ENCODE measurements at regions not wholly inside any gene's neighbourhood (a gene's known extent, or its start where the extent isn't known, plus 50 kb on each side); places are given as distances from the start of the nearest gene placed in this dataset.
"Not testable (repeated sequence)": the region's sequence is repeated elsewhere in the genome, so short reads cannot be mapped to it uniquely, and the experiment has no call there.

DNA sequence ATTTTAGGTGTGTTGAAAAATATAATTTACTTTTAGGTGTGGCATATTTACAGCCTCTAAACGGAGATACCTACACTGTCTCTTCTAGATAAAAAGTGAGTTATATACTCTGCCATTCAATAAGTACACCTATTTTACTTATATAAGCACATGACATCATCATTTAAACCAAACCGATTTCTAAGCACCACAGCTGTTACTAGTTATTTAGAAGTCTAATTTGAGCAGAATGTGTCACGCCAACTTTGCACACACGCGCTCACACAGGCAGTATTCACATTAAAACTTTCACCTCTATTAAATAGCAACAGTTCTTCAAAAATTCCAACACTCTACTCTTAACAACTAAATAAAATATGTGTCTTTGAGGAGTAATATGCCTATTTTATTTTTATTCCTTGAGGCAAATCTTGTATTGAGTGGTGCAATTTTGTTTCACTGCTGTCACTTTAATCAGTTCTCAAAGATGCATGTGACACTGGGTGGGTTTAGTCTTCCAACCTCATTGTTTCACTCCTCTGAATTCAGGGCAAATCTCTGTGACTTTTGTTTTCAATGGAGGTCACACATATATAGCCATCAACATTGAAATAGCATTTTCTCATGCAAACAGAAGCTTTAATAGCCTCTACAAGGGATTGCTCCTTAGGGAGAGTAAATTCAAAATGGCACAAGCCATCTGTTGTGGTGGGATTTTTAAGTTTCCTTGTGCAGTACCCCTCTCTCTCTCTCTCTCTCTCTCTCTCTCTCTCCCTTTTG, 721.0 kb downstream of the PLCL1 start:
- H3K4me3 ChIP-seq = no peak overlapping the region
- peak in 1 of 2 experiments; percentile 8 for DNase-seq (ENCODE audit: low spot score in 2 of 2)
- H3K9me3 ChIP-seq = no peaks in the 10 kb centered on the region
- H3K36me3 ChIP-seq (replicated peaks) = no peaks in the 10 kb centered on the region
- no peaks in the 10 kb centered on the region for H3K4me1 ChIP-seq
- in situ Hi-C loops (cut with MboI; ENCODE audit: low sequenced_read_pairs) = no loop called here
- H3K27me3 ChIP-seq (ENCODE audit: low read depth) = 0 out of 2 replicates have a peak, but pooled peaks cover 3% of the 10 kb centered on the region

- H3K4me3 ChIP-seq = no peak overlapping the region
- no peak for DNase-seq (ENCODE audit: low spot score in 2 of 2)
- H3K4me1 ChIP-seq = no peaks in the 10 kb centered on the region
- H3K27me3 ChIP-seq (ENCODE audit: low read depth) = 0 out of 2 replicates have a peak, but pooled peaks cover 3% of the 10 kb centered on the region
- H3K36me3 ChIP-seq (replicated peaks) = no peaks in the 10 kb centered on the region
- in situ Hi-C loops (cut with MboI; ENCODE audit: low sequenced_read_pairs) = no loop called here
- no peaks in the 10 kb centered on the region for H3K9me3 ChIP-seq
These were observed 719.3 kb downstream of the PLCL1 start for GRCh38 chr2:198523710-198524109.

DNA sequence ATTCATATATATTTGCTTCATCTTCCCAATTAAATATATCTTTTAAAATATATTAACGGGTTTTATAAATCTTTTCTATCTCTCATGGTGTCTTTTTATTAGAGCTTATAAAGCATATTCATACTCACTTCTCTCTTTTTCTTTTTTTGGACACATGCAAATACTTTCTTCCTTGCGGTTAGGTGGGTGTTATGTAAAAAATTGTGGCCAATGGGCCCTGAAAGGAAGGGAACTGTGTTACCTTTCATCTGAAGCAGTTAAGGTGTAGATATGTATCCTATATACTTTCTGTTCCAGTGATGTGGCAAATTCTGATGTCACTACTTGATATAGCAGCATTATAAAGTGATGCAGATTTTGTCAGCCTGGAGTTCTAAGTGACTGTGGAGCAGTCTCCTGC, 714.5 kb downstream of the PLCL1 start:
- no peaks in the 10 kb centered on the region for H3K9me3 ChIP-seq
- H3K4me1 ChIP-seq = no peaks in the 10 kb centered on the region
- no peak for DNase-seq (ENCODE audit: low spot score in 2 of 2)
- H3K36me3 ChIP-seq (replicated peaks) = no peaks in the 10 kb centered on the region
- H3K4me3 ChIP-seq = no peak overlapping the region
- in situ Hi-C loops (cut with MboI; ENCODE audit: low sequenced_read_pairs) = no loop called here
- H3K27me3 ChIP-seq (ENCODE audit: low read depth) = no peaks in the 10 kb centered on the region

GRCh38 chr2:198517976-198518375, 713.6 kb downstream of the PLCL1 start:
- no peaks in the 10 kb centered on the region for H3K4me1 ChIP-seq
- in situ Hi-C loops (cut with MboI; ENCODE audit: low sequenced_read_pairs) = no loop called here
- H3K36me3 ChIP-seq (replicated peaks) = no peaks in the 10 kb centered on the region
- H3K9me3 ChIP-seq = no peaks in the 10 kb centered on the region
- no peaks in the 10 kb centered on the region for H3K27me3 ChIP-seq (ENCODE audit: low read depth)
- DNase-seq (ENCODE audit: low spot score in 2 of 2) = no peak
- no peak overlapping the region for H3K4me3 ChIP-seq

DNA sequence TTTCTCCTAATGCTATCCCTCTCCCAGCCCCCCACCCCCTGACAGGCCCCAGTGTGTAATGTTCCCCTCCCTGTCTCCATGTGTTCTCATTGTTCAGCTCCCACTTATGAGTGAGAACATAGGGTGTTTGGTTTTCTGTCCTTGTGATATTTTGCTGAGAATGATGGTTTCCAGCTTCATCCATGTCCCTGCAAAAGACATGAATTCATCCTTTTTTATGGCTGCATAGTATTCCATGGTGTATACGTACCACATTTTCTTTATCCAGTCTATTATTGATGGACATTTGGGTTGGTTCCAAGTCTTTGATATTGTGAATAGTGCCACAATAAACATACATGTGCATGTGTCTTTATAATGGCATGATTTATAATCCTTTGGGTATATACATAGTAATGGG, 704.2 kb downstream of the PLCL1 start:
- in situ Hi-C loops (cut with MboI; ENCODE audit: low sequenced_read_pairs) = not testable (repeated sequence)

DNA sequence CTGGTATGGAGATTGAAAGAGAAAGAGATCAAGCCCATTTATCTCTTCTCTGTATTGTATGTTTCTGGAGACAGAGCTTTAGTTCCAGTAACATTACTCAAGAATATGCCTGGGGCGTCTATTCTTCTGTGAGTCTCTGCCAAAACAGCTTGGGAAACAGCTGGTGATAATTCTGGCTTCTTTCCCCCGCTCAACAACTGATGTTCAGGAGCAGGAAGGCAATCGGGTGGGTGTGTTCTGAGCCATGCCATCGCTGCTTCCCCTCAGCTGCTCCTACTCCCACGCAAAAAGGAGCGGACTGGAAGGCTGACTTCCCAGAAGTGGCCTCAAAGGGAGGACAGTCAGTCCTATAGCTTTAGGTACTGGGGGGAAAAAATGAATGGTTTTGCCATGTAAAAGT, 695.1 kb downstream of the PLCL1 start:
- in situ Hi-C loops (cut with MboI; ENCODE audit: low sequenced_read_pairs) = no loop called here
- Histone ChIP-seq H3K9me3 (no peaks in the 10 kb centered on the region), H3K36me3 (replicated peaks) (no peaks in the 10 kb centered on the region), H3K27me3 (ENCODE audit: low read depth) (no peaks in the 10 kb centered on the region), H3K4me1 (no peaks in the 10 kb centered on the region), H3K4me3 (no peak overlapping the region)
- no peak for DNase-seq (ENCODE audit: low spot score in 2 of 2)

More for the DNA sequence above, 704.2 kb downstream of the PLCL1 start:
- not testable (repeated sequence) for H3K9me3 ChIP-seq; H3K36me3 ChIP-seq (replicated peaks); H3K27me3 ChIP-seq (ENCODE audit: low read depth); H3K4me3 ChIP-seq; H3K4me1 ChIP-seq; DNase-seq (ENCODE audit: low spot score in 2 of 2)

- Histone ChIP-seq H3K4me1 (no peaks in the 10 kb centered on the region), H3K9me3 (no peaks in the 10 kb centered on the region), H3K27me3 (ENCODE audit: low read depth) (no peaks in the 10 kb centered on the region), H3K36me3 (replicated peaks) (no peaks in the 10 kb centered on the region), H3K4me3 (no peak overlapping the region)
- no peak for DNase-seq (ENCODE audit: low spot score in 2 of 2)
- in situ Hi-C loops (cut with MboI; ENCODE audit: low sequenced_read_pairs) = no loop called here
These were observed 694.1 kb downstream of the PLCL1 start for GRCh38 chr2:198498516-198498915.

- H3K9me3 ChIP-seq = no peaks in the 10 kb centered on the region
- H3K36me3 ChIP-seq (replicated peaks) = no peaks in the 10 kb centered on the region
- H3K27me3 ChIP-seq (ENCODE audit: low read depth) = no peaks in the 10 kb centered on the region
- no peak for DNase-seq (ENCODE audit: low spot score in 2 of 2)
- no peaks in the 10 kb centered on the region for H3K4me1 ChIP-seq
- H3K4me3 ChIP-seq = no peak overlapping the region
- in situ Hi-C loops (cut with MboI; ENCODE audit: low sequenced_read_pairs) = no loop called here
These were observed 693.7 kb downstream of the PLCL1 start for GRCh38 chr2:198498048-198498447.

DNA sequence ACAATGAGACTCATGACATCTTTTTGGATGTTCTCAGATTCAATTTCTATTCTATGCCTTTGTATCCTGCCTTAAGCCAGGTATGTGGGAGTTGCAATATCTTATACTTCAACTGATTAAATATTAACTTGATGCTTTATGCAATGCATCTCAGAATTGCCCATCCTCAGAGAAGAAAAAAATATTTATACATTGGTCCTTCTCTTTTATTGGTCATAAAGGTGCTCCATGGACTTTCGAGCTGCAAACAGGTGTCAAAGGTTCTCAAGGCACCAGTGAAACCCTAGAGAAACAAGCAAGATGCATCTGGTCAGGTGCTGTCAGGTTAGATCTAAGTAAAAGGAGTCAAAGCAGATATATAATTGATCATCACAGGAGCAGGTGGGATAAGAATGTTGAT, 690.5 kb downstream of the PLCL1 start:
- Histone ChIP-seq H3K4me1 (no peaks in the 10 kb centered on the region), H3K4me3 (no peak overlapping the region), H3K36me3 (replicated peaks) (no peaks in the 10 kb centered on the region), H3K27me3 (ENCODE audit: low read depth) (no peaks in the 10 kb centered on the region), H3K9me3 (no peaks in the 10 kb centered on the region)
- in situ Hi-C loops (cut with MboI; ENCODE audit: low sequenced_read_pairs) = no loop called here
- DNase-seq (ENCODE audit: low spot score in 2 of 2) = no peak

DNA sequence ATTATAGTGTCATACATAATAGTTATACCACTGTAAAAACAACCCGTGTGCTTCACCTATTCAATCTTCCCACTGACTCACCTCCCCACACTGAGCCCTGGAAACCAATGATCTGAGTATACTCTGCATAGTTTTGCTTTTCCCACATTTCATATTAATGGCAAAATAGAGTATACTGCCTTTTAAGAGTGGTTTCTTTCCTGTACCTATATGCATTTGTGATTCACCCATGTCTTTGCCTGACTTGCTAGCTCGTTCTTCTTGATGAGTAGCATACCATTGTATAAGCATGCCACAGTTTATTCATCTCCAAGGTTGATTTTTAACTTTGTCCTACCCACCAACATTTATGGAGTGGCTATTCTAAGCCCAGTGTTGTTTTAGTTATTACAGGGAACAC, 686.4 kb downstream of the PLCL1 start:
- Histone ChIP-seq H3K27me3 (ENCODE audit: low read depth) (no peaks in the 10 kb centered on the region), H3K4me3 (no peak overlapping the region), H3K4me1 (no peaks in the 10 kb centered on the region), H3K9me3 (no peaks in the 10 kb centered on the region), H3K36me3 (replicated peaks) (no peaks in the 10 kb centered on the region)
- in situ Hi-C loops (cut with MboI; ENCODE audit: low sequenced_read_pairs) = no loop called here
- no peak for DNase-seq (ENCODE audit: low spot score in 2 of 2)

GRCh38 chr2:198488964-198489363, 684.6 kb downstream of the PLCL1 start:
- in situ Hi-C loops (cut with MboI; ENCODE audit: low sequenced_read_pairs) = no loop called here
- Histone ChIP-seq H3K27me3 (ENCODE audit: low read depth) (no peaks in the 10 kb centered on the region), H3K4me3 (no peak overlapping the region), H3K4me1 (no peaks in the 10 kb centered on the region), H3K36me3 (replicated peaks) (no peaks in the 10 kb centered on the region), H3K9me3 (no peaks in the 10 kb centered on the region)
- no peak for DNase-seq (ENCODE audit: low spot score in 2 of 2)

GRCh38 chr2:198483051-198483450, 678.7 kb downstream of the PLCL1 start:
- no peak for DNase-seq (ENCODE audit: low spot score in 2 of 2)
- no peak overlapping the region for H3K4me3 ChIP-seq
- no peaks in the 10 kb centered on the region for H3K27me3 ChIP-seq (ENCODE audit: low read depth)
- no peaks in the 10 kb centered on the region for H3K9me3 ChIP-seq
- no peaks in the 10 kb centered on the region for H3K4me1 ChIP-seq
- no peaks in the 10 kb centered on the region for H3K36me3 ChIP-seq (replicated peaks)
- in situ Hi-C loops (cut with MboI; ENCODE audit: low sequenced_read_pairs) = no loop called here

DNA sequence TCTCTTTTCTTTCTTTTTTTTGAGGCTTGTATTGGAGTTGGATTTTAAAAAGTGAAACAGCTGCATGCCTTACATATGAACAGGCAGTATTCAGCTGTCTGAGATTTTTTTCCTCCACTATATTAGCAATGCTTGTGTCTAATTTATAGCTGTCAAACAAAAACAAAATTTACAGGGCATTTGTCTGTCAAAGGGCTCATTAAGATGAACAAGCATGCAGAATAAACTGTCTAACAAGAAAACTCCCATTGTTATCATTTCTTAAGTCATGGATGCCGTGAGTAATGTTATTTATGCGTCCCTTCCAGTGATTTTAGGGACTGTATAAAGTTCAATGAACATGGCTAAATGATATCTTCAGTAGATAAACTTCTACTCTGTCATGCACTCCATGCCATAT, 674.7 kb downstream of the PLCL1 start:
- no peaks in the 10 kb centered on the region for H3K4me1 ChIP-seq
- in situ Hi-C loops (cut with MboI; ENCODE audit: low sequenced_read_pairs) = no loop called here
- peak in 1 of 2 experiments; percentile 3 for DNase-seq (ENCODE audit: low spot score in 2 of 2)
- H3K27me3 ChIP-seq (ENCODE audit: low read depth) = no peaks in the 10 kb centered on the region
- H3K36me3 ChIP-seq (replicated peaks) = no peaks in the 10 kb centered on the region
- no peaks in the 10 kb centered on the region for H3K9me3 ChIP-seq
- no peak overlapping the region for H3K4me3 ChIP-seq

GRCh38 chr2:198478361-198478760, 674.0 kb downstream of the PLCL1 start:
- Histone ChIP-seq H3K4me1 (no peaks in the 10 kb centered on the region), H3K4me3 (no peak overlapping the region), H3K9me3 (no peaks in the 10 kb centered on the region), H3K27me3 (ENCODE audit: low read depth) (no peaks in the 10 kb centered on the region), H3K36me3 (replicated peaks) (no peaks in the 10 kb centered on the region)
- no peak for DNase-seq (ENCODE audit: low spot score in 2 of 2)
- in situ Hi-C loops (cut with MboI; ENCODE audit: low sequenced_read_pairs) = no loop called here

DNA sequence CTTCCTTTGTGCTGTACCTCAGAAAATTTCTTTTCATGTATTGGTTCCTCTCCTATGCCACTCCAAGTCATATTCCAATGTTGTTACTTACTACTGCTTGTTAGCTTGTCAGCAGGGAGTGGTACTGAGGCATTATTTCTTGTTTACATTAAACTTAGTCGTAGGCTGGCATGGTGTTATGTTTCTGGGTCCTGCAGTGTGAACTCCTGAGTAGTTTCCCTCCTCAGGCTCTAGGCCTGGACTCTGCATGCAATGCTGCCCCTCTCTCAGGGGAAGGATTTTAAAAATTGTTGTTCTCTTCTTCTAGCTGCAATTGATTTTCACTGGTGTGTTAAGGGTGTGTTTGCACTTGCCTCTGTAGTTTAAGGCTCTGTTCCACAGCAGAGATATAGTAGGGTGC, 671.6 kb downstream of the PLCL1 start:
- Histone ChIP-seq H3K4me1 (no peaks in the 10 kb centered on the region), H3K36me3 (replicated peaks) (no peaks in the 10 kb centered on the region), H3K4me3 (no peak overlapping the region), H3K27me3 (ENCODE audit: low read depth) (no peaks in the 10 kb centered on the region), H3K9me3 (no peaks in the 10 kb centered on the region)
- in situ Hi-C loops (cut with MboI; ENCODE audit: low sequenced_read_pairs) = no loop called here
- DNase-seq (ENCODE audit: low spot score in 2 of 2) = no peak
